GM12878 (cell line): ENCODE measurements at regions not wholly inside any gene's neighbourhood (a gene's known extent, or its start where the extent isn't known, plus 50 kb on each side); places are given as distances from the start of the nearest gene placed in this dataset.
A peak's percentile ranks its signal among the peaks of the same experiment; 100 is the strongest.

ENCODE experiments used
- ATAC-seq: fragments of 200-7000 bp; cut with Tn5 transposase; 3 replicates; pipeline ENCODE4 v1.9.1; 2020; ENCODE audit warnings: mild to moderate bottlenecking, moderate library complexity
- BruUV-seq: library from RNA; stranded (reverse); fragments of 400-500 nt; replicated peaks from 2 replicates; lab custom pipeline; 2021; lab: Mats Ljungman, UMichigan
- CTCF ChIA-PET: fragments of 300-600 bp; sonication (Branson Sonifier 250); formaldehyde crosslinking; extraction: SDS; loops from one replicate; lab custom pipeline; 2021; ENCODE audit warnings: inconsistent platforms; lab: Yijun Ruan, JAX
- POLR2A ChIA-PET: fragments of 350-600 bp; formaldehyde crosslinking; extraction: SDS; loops from one replicate; lab custom pipeline; 2021; ENCODE audit warnings: inconsistent platforms; lab: Charles Lee
- RAD21 ChIA-PET: fragments of 300-600 bp; sonication (Branson Sonifier 250); formaldehyde crosslinking; loops from one replicate; lab custom pipeline; 2023; ENCODE audit warnings: antibody characterized with exemption; ENCODE audit not compliant: unreplicated experiment; lab: Charles Lee
- SMC1A ChIA-PET: fragments of 300-600 bp; sonication (Branson Sonifier 250); formaldehyde crosslinking; loops from one replicate; lab custom pipeline; 2023; ENCODE audit not compliant: unreplicated experiment, uncharacterized antibody; lab: Charles Lee
- DNase-seq: peaks from one replicate; pipeline ENCODE4 v3.0.0-alpha.2; 2011; ENCODE audit warnings: low read depth, low spot score
- FAIRE-seq: peaks from 3 replicates; lab custom pipeline; 2011; peaks lifted over from hg19 to GRCh38; lab: Jason Lieb, UNC
- H2AFZ ChIP-seq: 2 replicates; pipeline ENCODE4 v1.6.0; 2011; ENCODE audit warnings: low read depth, low read length, control low read depth; ENCODE audit not compliant: control insufficient read depth
- H3K27ac ChIP-seq: 2 replicates; pipeline ENCODE4 v1.5.1; 2011; ENCODE audit warnings: control low read depth; ENCODE audit not compliant: control insufficient read depth, insufficient read depth
- H3K27me3 ChIP-seq, 2 experiments: replicated peaks in 1 of 2; 2 replicates each; pipeline versions ENCODE4 v1.6.0 to v1.6.1; 2011; ENCODE audit warnings: low read length in 1 of 2; ENCODE audit not compliant: control insufficient read depth in 2 of 2, insufficient read depth in 2 of 2
- H3K36me3 ChIP-seq, 2 experiments: 2 replicates each; pipeline ENCODE4 v1.5.1; 2011; ENCODE audit warnings: low read length in 1 of 2; ENCODE audit not compliant: control insufficient read depth in 2 of 2, insufficient read depth in 2 of 2
- H3K4me1 ChIP-seq: 2 replicates; pipeline ENCODE4 v1.6.1; 2011; ENCODE audit warnings: mild to moderate bottlenecking, low read length, moderate library complexity, mixed read lengths; ENCODE audit not compliant: control insufficient read depth, insufficient read depth
- H3K4me2 ChIP-seq: 2 replicates; pipeline ENCODE4 v1.6.0; 2011; ENCODE audit warnings: control low read depth; ENCODE audit not compliant: control insufficient read depth, insufficient read depth
- H3K4me3 ChIP-seq: fragments of 200-600 bp; sonication (generic); 2 replicates; pipeline ENCODE4 v1.5.1; 2016
- H3K79me2 ChIP-seq: 2 replicates; pipeline ENCODE4 v1.6.0; 2011; ENCODE audit warnings: low read length; ENCODE audit not compliant: control insufficient read depth, insufficient read depth
- H3K9ac ChIP-seq: 2 replicates; pipeline ENCODE4 v1.8.0; 2011; ENCODE audit warnings: low read length, control low read depth, mixed read lengths; ENCODE audit not compliant: control insufficient read depth, insufficient read depth
- H3K9me3 ChIP-seq: replicated peaks from 3 replicates; pipeline ENCODE4 v1.5.1; 2011; ENCODE audit warnings: mild to moderate bottlenecking, low read length; ENCODE audit not compliant: control insufficient read depth, insufficient read depth
- H4K20me1 ChIP-seq: 2 replicates; pipeline ENCODE4 v1.6.0; 2011; ENCODE audit not compliant: control insufficient read depth, insufficient read depth
- CHD1 ChIP-seq: IDR thresholded peaks from 2 replicates; pipeline ENCODE4 v1.6.1; 2012; ENCODE audit warnings: low read depth, low read length, improper control_type of control experiment
- CUX1 ChIP-seq: IDR thresholded peaks from 2 replicates; pipeline ENCODE4 v1.6.1; 2012; ENCODE audit warnings: improper control_type of control experiment, low read depth, low read length; ENCODE audit not compliant: insufficient replicate concordance
- EZH2 ChIP-seq: IDR thresholded peaks from 2 replicates; pipeline ENCODE4 v1.6.1; 2012; ENCODE audit warnings: low read depth, mild to moderate bottlenecking, control low read depth, inconsistent platforms, low read length, borderline replicate concordance; ENCODE audit not compliant: control insufficient read depth
- FOXK2 ChIP-seq: fragments of 450-650 bp; IDR thresholded peaks from 2 replicates; pipeline ENCODE4 v1.6.1; 2017; ENCODE audit warnings: mild to moderate bottlenecking, moderate library complexity
- FOXM1 ChIP-seq: IDR thresholded peaks from 2 replicates; pipeline ENCODE4 v1.6.1; 2012; ENCODE audit warnings: low read depth, mild to moderate bottlenecking, inconsistent platforms, low read length, moderate library complexity
- GABPA ChIP-seq: IDR thresholded peaks from 2 replicates; pipeline ENCODE4 v1.6.1; 2014; ENCODE audit warnings: antibody characterized with exemption, low read depth, mild to moderate bottlenecking, inconsistent platforms
- KAT2A ChIP-seq: conservative IDR thresholded peaks from 2 replicates; pipeline ENCODE4 v1.6.1; 2011; ENCODE audit warnings: low read depth, low read length; ENCODE audit not compliant: control insufficient read depth
- LARP7 ChIP-seq: fragments of 450-650 bp; IDR thresholded peaks from 2 replicates; pipeline ENCODE4 v1.6.1; 2017; ENCODE audit warnings: mild to moderate bottlenecking
- NFYA ChIP-seq: IDR thresholded peaks from 2 replicates; pipeline ENCODE4 v1.6.1; 2011; ENCODE audit warnings: low read depth, mild to moderate bottlenecking, low read length, improper control_type of control experiment, borderline replicate concordance
- RUNX3 ChIP-seq: IDR thresholded peaks from 2 replicates; pipeline ENCODE4 v1.6.1; 2012; ENCODE audit warnings: low read length, inconsistent platforms
- SP1 ChIP-seq: IDR thresholded peaks from one replicate; pipeline ENCODE4 v1.6.1; 2011; ENCODE audit warnings: low read depth, low read length
- SUZ12 ChIP-seq: fragments of 200-600 bp; sonication (generic); IDR thresholded peaks from one replicate; pipeline ENCODE4 v1.6.1; 2018; ENCODE audit warnings: antibody characterized with exemption, mild to moderate bottlenecking; ENCODE audit not compliant: unreplicated experiment
- TCF3 ChIP-seq: IDR thresholded peaks from 2 replicates; pipeline ENCODE4 v1.6.1; 2012; ENCODE audit warnings: low read depth, mild to moderate bottlenecking, low read length, borderline replicate concordance; ENCODE audit not compliant: insufficient read depth
- ZBED1 ChIP-seq: IDR thresholded peaks from 2 replicates; pipeline ENCODE4 v1.6.1; 2016; ENCODE audit warnings: borderline replicate concordance
- ZNF687 ChIP-seq: fragments of 450-650 bp; IDR thresholded peaks from 2 replicates; pipeline ENCODE4 v1.6.1; 2017; ENCODE audit warnings: mild to moderate bottlenecking, moderate library complexity
- WGBS: methylation state at CpG from one replicate; pipeline ENCODE4 v1.1.6; 2016; ENCODE audit warnings: low lambda C conversion rate; ENCODE audit not compliant: insufficient replicate concordance, insufficient coverage; ENCODE audit errors: missing lambda C conversion rate; 5-methylcytosine and 5-hydroxymethylcytosine counted together
- in situ Hi-C: fragments of 300-500 bp; cut with MboI; formaldehyde crosslinking; loops from 9 replicates; pipeline ENCODE4 v1.14.3; 2018; ENCODE audit warnings: mixed read lengths
- intact Hi-C: fragments of 100-400 bp; cut with micrococcal nuclease; formaldehyde crosslinking; loops from one replicate; pipeline ENCODE4 v1.14.2; 2022; ENCODE audit not compliant: unreplicated experiment

GRCh38 chrX:7447801-7448499 lies 300.0 kb upstream of the PUDP start:
- 14% methylated on average over 8 of the region's 8 CpGs for WGBS
- H3K4me3 ChIP-seq: no peak overlapping the region
- RAD21 ChIA-PET: no interaction called here
- no peaks in the 10 kb centered on the region for H3K27me3 ChIP-seq
- peak; percentile 35 for FAIRE-seq
- BruUV-seq: no TSS peak
- H4K20me1 ChIP-seq: no peaks in the 10 kb centered on the region
- POLR2A ChIA-PET: no interaction called here
- CTCF ChIA-PET: no interaction called here
- H3K4me1 ChIP-seq: no peaks in the 10 kb centered on the region
- H3K9ac ChIP-seq: no peak overlapping the region
- no peaks in the 10 kb centered on the region for H3K36me3 ChIP-seq
- intact Hi-C loops: no loop called here
- SMC1A ChIA-PET: no interaction called here
- in situ Hi-C loops: no loop called here
- no peak for ATAC-seq
- no peak overlapping the region for H3K4me2 ChIP-seq
- no peak for DNase-seq
- H3K27ac ChIP-seq: no peak overlapping the region
- no peak overlapping the region for H2AFZ ChIP-seq
- H3K9me3 ChIP-seq: no peaks in the 10 kb centered on the region; the same call in 2 of the 3 replicates
- H3K79me2 ChIP-seq: no peaks in the 10 kb centered on the region
- no peak for TF ChIP-seq KAT2A
- TF ChIP-seq CUX1: no peak
- no peak for TF ChIP-seq FOXK2
- TF ChIP-seq SUZ12: no peak
- no peak for TF ChIP-seq FOXM1
- no peak for TF ChIP-seq NFYA
- no peak for TF ChIP-seq ZBED1
- TF ChIP-seq EZH2: no peak
- TF ChIP-seq CHD1: no peak
- TF ChIP-seq RUNX3: no peak
- TF ChIP-seq TCF3: no peak
- no peak for TF ChIP-seq ZNF687
- TF ChIP-seq GABPA: no peak
- no peak for TF ChIP-seq SP1
- no peak for TF ChIP-seq LARP7
